GM12801 (cell line): ENCODE measurements at regions not wholly inside any gene's neighbourhood (a gene's known extent, or its start where the extent isn't known, plus 50 kb on each side); places are given as distances from the start of the nearest gene placed in this dataset.

Experiments used
- TF ChIP-seq, protein P1 (sequence below): IDR thresholded peaks from one replicate; pipeline ENCODE4 v1.5.1; 2011; ENCODE audit warnings: control low read depth; ENCODE audit not compliant: insufficient read length; ENCODE audit errors: extremely low read depth

DNA sequence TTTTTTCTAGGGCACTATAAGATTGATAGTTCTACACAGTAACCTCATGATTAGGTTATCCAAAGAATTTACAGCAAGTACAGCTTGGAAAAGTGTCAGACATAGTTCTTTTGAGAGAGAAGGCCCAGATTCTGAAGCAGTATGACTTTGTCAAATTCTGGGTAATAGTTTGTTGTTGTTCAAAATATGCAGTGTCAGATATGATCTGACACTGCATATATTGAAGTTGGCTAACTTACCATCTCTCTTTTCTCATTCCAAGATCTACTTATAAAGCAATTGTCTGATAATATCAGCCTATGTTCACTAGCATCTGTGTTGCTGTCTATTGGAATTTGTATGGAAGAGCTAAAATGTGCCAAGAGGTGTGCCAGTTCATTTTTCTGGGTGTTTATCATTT lies 160.1 kb downstream of the CTH start:
- TF ChIP-seq, protein P1, sequence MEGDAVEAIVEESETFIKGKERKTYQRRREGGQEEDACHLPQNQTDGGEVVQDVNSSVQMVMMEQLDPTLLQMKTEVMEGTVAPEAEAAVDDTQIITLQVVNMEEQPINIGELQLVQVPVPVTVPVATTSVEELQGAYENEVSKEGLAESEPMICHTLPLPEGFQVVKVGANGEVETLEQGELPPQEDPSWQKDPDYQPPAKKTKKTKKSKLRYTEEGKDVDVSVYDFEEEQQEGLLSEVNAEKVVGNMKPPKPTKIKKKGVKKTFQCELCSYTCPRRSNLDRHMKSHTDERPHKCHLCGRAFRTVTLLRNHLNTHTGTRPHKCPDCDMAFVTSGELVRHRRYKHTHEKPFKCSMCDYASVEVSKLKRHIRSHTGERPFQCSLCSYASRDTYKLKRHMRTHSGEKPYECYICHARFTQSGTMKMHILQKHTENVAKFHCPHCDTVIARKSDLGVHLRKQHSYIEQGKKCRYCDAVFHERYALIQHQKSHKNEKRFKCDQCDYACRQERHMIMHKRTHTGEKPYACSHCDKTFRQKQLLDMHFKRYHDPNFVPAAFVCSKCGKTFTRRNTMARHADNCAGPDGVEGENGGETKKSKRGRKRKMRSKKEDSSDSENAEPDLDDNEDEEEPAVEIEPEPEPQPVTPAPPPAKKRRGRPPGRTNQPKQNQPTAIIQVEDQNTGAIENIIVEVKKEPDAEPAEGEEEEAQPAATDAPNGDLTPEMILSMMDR: no peak

DNA sequence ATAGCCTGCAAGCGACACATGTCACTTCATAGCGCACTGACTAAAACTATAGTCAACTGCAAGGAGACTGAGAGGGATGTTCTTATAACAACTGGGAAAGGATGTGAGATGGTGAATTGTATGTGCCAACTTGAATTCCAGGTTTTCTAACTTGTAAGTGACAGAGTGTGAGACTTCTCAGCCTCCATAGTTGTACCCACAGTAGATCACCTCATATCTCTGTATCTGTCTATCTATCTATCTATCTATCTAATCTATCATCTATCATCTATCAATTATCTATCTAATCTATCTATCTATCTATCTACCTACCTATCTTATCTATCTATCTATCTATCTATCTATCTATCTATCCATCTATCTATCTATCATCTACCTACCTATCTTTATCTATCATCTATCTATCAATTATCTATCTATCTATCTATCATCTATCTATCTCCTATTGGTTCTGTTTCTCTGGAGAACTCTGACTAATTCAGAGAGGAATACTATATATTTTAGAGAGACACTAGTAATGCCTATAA lies 162.3 kb downstream of the CTH start:
- TF ChIP-seq, protein P1: no peak

DNA sequence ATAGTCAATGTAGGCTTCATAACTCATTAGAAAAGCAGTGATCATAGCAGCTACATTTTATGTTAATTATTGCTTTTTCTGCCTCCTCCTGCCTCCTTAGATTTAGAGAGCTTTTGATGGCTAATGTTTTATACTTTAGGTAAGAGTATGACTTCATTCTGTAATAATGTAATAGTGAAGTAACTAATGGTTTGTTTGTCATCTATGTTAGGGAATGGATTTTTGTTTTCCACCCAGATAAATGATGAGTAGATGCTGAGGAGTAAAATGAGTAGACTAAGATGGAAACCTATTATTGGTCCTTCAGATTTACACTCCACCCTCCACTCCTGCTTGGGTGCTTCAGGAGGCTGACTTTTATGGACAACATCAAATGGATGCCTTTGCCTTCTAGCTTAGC lies 170.6 kb downstream of the CTH start:
- TF ChIP-seq, protein P1: no peak

DNA sequence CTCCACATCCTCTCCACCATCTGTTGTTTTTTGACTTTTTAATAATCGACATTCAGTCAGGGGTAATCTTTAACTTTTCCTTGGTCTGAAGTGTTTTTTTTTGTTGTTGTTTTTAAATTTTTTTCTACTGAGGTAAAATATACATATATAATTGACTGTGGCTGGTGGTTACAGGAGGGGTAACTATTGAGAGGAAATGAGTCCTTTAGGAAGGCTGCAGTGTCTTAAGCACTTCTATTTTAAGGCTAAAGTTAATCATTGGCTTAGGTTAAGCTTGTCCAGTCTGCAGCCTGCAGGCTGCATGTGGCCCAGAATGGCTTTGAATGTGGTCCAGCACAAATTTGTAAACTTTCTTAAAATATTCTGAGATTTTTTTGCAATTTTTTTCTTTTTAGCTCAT lies 172.5 kb downstream of the CTH start:
- TF ChIP-seq, protein P1: no peak

DNA sequence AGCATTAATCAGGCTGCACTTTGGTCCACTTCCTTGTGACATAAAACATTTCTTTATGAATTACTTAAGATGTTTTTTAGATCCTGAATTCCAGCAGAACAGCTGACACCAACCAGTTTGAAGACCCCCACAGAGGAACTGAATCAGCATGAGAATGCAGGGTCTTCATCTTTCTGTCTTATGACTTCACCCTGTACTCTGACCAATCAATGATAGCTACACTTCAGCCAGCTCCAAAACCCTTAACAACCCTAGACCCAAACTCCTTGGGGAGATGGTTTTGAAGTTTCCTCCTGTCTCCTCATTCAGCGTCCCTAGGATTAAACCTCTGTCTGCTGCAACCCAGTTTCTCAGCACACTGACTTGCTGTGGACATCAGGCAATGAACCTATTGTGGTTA lies 175.0 kb downstream of the CTH start:
- TF ChIP-seq, protein P1: no peak

DNA sequence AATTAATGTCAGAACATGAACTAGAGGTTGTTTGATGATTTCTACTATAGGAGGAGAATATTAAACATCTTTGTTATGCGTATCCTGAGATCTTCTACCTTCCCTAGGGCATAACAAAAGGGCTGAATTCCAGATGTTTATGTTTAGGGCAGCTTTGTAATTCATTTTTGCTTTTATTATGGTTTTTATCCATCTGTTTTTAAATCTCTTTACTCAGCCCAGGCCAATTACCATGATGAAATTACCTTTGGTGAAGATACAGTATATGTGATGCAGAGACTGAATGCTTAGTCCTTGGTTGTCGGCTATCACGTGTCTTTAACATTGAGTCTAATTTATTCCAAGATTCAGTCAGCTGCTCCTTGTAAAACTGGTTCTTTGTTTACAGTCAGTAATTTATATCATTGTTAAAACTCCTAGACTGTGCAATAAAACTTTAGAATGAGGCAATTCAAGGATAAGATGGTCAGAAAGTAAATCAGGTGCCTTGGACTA lies 176.9 kb downstream of the CTH start:
- TF ChIP-seq, protein P1: no peak

DNA sequence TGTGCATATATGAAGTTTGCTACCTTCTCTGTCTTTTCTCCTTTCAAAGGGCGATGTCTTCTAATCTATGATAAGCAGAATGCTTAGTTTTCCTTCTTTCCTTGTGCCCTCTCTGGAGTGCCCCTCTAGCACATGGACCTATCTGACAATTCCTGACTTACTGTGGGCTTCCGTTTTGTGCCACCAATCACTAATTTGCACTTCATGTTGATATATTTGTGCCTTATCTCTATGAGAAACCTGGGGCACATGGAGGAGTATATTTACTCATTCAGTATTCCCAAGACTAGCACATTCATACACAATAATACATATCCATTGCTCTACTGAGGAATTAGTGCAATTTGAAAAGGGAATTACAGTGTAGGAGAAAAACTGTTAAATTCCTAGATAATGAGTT lies 197.7 kb downstream of the CTH start:
- TF ChIP-seq, protein P1: no peak
